GM13976 (cell line): ENCODE measurements at regions not wholly inside any gene's neighbourhood (a gene's known extent, or its start where the extent isn't known, plus 50 kb on each side); places are given as distances from the start of the nearest gene placed in this dataset.
A peak's percentile ranks its signal among the peaks of the same experiment; 100 is the strongest.

Experiments used
- DNase-seq: peaks from one replicate; pipeline ENCODE4 v3.0.0; 2012; ENCODE audit warnings: low spot score
- in situ Hi-C: fragments of 300-500 bp; cut with MboI; formaldehyde crosslinking; loops from one replicate; pipeline ENCODE4 v1.12.0; 2022; ENCODE audit warnings: low sequenced_read_pairs, mixed read lengths, inconsistent platforms; ENCODE audit not compliant: unreplicated experiment
- TF ChIP-seq, protein P1 (sequence below): IDR thresholded peaks from 2 replicates; pipeline ENCODE4 v1.5.1; 2012; ENCODE audit warnings: borderline replicate concordance, mild to moderate bottlenecking; ENCODE audit not compliant: insufficient read depth; ENCODE audit errors: extremely low read depth, missing control alignments, control extremely low read depth

GRCh38 chr15:94177112-94177511, 54.2 kb upstream of the MCTP2 start:
- in situ Hi-C loops = no loop called here
- TF ChIP-seq, protein P1, sequence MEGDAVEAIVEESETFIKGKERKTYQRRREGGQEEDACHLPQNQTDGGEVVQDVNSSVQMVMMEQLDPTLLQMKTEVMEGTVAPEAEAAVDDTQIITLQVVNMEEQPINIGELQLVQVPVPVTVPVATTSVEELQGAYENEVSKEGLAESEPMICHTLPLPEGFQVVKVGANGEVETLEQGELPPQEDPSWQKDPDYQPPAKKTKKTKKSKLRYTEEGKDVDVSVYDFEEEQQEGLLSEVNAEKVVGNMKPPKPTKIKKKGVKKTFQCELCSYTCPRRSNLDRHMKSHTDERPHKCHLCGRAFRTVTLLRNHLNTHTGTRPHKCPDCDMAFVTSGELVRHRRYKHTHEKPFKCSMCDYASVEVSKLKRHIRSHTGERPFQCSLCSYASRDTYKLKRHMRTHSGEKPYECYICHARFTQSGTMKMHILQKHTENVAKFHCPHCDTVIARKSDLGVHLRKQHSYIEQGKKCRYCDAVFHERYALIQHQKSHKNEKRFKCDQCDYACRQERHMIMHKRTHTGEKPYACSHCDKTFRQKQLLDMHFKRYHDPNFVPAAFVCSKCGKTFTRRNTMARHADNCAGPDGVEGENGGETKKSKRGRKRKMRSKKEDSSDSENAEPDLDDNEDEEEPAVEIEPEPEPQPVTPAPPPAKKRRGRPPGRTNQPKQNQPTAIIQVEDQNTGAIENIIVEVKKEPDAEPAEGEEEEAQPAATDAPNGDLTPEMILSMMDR = no peak
- DNase-seq = no peak

- in situ Hi-C loops = no loop called here
- TF ChIP-seq, protein P1 = no peak
- no peak for DNase-seq
Observed at GRCh38 chr15:94175420-94175819, 55.9 kb upstream of the MCTP2 start.

DNA sequence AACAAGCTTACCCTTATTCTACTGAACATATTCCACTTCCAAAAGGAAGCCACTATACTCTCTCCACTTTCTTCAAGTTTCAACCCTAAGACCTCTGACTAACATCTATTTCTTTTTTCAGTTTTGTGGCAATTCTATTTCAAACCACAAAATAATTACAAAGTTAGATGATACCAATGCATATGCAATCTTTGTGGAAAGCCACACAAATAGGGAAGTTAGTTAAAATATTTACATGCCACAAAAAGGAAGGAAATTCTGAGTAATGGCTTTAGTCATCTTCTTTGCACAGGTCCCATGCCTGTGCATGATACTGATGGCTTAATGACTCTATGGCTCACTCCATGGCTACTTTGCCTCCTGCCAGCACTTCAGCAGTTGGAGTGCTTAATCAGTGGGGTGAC, 57.0 kb upstream of the MCTP2 start:
- TF ChIP-seq, protein P1 = no peak
- in situ Hi-C loops = no loop called here
- DNase-seq = peak; percentile 26

- DNase-seq = no peak
- TF ChIP-seq, protein P1 = no peak
- in situ Hi-C loops = no loop called here
Observed at GRCh38 chr15:94168250-94168649, 63.1 kb upstream of the MCTP2 start.

DNA sequence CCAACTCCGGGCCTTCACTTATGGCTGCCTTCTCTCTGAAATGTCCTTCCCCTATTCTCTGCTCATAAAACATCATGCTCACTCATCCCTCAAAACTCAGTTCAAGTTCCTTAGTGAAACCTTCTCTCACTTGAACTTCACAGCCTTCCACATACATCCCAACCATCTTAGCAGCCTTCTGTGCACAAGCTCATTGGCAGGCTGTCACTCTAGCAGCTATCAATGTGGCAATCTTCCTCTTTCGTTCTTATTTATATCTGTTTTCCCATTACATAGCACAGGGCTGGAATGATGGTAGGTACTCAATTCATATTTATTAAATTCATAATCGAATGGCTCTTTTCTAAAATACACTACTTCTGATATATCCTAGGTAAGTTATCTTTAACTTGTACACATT, 66.4 kb upstream of the MCTP2 start:
- in situ Hi-C loops = loop anchor here (5.0 kb wide), 1 partner anchor 157 kb away; no protein-coding TSS in a partner anchor
- TF ChIP-seq, protein P1 = no peak
- no peak for DNase-seq

DNA sequence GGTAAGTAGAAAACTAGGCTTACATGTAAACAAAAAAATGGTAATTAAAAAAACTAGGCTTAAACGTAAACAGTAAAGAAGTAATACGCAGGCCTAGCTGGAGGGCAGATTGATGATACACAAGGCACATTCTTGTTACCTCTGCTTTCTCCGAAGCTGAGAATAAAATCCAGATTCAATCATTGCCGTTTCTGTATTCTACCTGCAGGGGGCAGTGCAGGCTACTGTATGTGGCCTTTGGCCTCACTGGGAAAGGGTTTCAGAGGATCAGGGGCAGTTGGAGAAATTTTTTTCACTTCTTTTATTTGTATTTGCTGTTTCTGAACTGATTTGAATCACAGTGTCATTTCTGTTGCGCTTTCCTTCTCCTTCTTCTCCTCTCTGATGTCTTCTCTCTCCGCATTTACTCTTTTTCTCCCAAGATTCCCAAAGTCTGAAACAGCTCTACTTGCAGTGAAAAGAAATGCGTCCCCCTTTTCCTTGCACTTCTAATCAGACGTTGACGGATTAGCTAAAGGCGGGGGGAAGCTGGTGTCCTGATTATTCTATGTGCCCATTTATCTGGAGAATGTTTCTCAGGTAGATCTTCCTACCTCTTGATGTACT, 67.1 kb upstream of the MCTP2 start:
- TF ChIP-seq, protein P1 = peak; percentile 70
- DNase-seq = peak; percentile 55
- in situ Hi-C loops = loop anchor here (5.0 kb wide), 1 partner anchor 158 kb away; no protein-coding TSS in a partner anchor

GRCh38 chr15:94162939-94163338, 68.4 kb upstream of the MCTP2 start:
- DNase-seq = no peak
- TF ChIP-seq, protein P1 = no peak
- in situ Hi-C loops = loop anchor here (5.0 kb wide), 1 partner anchor 159 kb away; no protein-coding TSS in a partner anchor
